ENCODE measurements at regions not wholly inside any gene's neighbourhood (a gene's known extent, or its start where the extent isn't known, plus 50 kb on each side); places are given as distances from the start of the nearest gene placed in this dataset.

DNA sequence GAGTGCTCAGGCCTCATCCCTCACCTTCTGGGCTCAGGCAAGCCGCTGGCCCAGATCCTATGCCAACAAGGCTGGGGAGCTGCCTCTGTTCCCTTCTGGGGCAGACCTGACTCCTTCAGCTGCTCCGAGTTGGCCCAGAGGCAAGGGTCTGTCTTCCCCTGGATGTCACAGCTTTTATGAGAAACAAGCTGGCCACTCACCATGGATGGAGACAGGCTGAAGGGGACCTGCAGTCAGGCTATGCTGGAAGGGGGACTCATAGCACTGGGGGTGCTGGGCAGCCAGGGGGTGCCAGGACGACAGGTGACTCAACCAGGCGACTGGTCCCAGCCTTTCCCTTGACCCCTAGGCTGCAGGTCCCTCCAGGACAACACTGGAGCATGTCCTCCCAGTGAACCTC is 52.4 kb upstream of the C1QTNF9B start:
- TF ChIP-seq, protein P1, sequence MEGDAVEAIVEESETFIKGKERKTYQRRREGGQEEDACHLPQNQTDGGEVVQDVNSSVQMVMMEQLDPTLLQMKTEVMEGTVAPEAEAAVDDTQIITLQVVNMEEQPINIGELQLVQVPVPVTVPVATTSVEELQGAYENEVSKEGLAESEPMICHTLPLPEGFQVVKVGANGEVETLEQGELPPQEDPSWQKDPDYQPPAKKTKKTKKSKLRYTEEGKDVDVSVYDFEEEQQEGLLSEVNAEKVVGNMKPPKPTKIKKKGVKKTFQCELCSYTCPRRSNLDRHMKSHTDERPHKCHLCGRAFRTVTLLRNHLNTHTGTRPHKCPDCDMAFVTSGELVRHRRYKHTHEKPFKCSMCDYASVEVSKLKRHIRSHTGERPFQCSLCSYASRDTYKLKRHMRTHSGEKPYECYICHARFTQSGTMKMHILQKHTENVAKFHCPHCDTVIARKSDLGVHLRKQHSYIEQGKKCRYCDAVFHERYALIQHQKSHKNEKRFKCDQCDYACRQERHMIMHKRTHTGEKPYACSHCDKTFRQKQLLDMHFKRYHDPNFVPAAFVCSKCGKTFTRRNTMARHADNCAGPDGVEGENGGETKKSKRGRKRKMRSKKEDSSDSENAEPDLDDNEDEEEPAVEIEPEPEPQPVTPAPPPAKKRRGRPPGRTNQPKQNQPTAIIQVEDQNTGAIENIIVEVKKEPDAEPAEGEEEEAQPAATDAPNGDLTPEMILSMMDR (IDR thresholded peaks at IDR 0.05), result no peak
- TF ChIP-seq POLR2A (IDR thresholded peaks at IDR 0.05), result no peak

All from testis (tissue), 2 donors.